ENCODE measurements at regions not wholly inside any gene's neighbourhood (a gene's known extent, or its start where the extent isn't known, plus 50 kb on each side); places are given as distances from the start of the nearest gene placed in this dataset.
"Not testable (repeated sequence)": the region's sequence is repeated elsewhere in the genome, so short reads cannot be mapped to it uniquely, and the experiment has no call there.

DNA sequence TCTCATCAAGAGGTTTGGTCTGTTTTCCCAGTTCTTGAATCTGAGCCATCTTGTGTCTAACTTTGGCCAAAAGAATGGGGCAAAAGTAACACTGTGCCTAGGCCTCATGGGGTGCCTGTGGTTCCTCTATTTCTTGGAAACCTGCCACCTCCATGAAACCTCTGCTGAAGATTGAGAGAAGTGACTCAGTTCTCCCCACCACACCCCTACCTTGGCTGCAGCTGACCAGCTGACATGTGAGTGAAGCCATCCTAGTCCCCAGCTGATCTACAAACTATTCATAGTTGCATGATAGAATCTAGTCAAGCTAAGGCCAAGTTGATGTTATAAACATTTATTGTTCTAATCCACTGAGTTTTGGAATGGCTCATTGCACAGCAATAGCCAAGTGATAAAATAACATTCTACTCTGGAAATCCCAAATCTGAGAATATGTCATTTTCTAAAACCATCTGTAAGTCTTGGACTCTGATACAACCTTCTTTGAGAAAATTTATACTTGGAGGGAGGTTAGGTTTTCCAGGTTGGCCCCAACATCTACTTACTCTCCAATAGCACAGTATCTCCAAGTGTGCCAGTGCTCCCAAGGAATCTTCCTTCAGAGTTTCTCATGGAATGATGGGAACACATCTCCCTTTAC is 107.0 kb upstream of the SMLR1 start:
- DNase-seq = no peak

DNA sequence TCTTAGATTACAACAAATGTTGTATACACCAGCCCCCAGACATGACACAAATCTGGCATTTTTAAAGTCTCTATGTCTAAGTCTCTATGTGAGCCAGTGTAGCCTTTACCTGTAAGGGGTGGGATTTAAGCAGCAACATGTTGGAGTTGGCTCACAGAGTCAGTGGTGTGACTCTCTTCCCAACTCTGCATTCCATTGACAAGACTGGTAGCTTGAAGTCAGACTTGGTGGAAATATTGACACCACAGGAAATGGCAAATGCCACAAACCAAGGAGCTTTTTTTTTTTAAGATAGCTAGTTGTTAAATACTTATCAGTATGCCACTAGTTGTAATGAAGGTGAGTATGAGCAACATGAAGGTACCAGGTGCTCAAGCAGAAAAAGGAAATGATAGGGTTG is 103.1 kb upstream of the SMLR1 start:
- peak; percentile 4 for DNase-seq

DNA sequence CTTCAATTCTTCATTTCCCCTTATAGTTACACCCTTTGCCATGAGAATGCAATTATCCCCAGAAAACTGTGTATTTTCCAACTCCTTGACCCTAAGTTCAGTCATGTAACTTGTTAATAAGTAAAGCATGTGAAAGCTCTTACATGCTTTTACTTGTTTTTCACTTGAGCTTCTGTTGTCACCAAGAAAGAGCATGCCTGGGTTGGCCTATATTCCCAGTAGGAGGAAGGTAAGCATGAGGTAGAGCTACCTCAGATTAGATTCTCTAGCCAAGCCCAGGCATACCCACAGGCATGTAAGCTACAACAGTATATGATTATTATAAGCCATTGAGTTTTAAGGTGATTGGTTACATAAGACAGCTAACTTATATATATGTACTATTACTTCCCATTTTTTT is 101.7 kb upstream of the SMLR1 start:
- no peak for DNase-seq

DNA sequence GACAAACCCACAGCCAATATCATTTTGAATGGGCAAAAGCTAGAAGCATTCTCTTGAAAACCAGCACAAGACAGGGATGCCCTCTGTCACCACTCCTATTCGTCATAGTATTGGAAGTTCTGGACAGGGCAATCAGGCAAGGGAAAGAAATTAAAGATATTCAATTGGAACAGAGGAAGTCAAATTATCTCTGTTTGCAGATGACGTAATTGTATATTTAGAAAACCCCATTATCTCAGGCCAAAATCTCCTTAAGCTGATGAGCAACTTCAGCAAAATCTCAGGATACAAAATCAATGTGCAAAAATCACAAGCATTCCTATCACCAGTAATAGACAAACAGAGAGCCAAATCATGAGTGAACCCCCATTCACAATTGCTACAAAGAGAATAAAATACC is 99.1 kb upstream of the SMLR1 start:
- not testable (repeated sequence) for DNase-seq

DNA sequence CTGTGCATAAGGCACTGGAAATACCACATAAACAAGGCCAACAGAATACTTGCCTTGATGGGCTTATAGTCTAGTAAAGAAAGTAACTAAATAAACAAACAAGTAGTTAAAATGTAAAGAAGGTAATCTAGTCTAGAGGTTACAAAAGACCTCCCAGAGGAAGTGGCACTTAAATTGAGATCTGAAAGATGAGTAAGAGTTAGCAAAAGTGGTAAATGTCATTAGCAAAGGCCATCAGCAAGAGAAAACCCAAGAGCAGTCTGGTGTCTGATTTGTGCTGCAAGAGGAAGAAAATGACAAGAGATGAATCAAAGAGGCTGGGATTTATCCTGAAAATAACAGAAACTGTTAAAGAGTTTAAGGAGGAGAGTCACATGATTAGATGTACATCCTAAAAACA is 96.6 kb upstream of the SMLR1 start:
- DNase-seq = no peak

DNA sequence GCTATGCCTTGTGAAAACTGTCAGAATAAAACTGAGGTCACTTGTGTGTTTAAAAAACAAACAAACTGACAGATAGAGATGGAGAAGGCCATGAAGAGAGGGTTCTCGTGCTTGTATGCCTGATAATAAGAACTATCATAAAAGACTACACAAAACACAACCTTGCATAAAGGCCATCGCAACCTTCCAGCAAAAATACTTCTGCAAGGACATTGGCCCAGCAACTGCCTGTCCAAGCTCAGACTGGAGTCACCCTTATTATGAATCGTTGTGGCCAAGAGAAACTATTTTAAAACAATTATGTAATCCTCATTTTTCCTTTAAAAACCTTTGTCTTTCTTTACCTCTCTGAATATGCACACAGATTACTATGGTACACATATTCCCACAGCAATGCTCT is 93.0 kb upstream of the SMLR1 start:
- DNase-seq = no peak

DNA sequence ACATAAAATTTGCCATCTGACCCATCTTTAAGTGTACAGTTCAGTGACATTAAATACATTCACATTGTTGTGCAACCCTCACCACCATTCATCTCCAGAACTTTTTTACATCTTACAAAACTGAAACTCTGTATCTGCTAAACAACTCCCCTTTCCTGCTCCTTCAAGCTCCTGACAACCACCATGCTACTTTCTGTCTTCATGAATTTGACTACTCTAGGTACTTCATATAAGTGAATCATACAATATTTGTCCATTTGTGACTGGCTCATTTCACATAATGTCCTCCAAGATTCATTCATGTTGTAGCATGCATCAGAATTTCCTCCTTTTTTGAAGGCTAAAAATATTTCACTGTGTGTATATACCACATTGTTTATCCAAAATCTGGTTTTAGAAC is 86.9 kb upstream of the SMLR1 start:
- DNase-seq = no peak

DNA sequence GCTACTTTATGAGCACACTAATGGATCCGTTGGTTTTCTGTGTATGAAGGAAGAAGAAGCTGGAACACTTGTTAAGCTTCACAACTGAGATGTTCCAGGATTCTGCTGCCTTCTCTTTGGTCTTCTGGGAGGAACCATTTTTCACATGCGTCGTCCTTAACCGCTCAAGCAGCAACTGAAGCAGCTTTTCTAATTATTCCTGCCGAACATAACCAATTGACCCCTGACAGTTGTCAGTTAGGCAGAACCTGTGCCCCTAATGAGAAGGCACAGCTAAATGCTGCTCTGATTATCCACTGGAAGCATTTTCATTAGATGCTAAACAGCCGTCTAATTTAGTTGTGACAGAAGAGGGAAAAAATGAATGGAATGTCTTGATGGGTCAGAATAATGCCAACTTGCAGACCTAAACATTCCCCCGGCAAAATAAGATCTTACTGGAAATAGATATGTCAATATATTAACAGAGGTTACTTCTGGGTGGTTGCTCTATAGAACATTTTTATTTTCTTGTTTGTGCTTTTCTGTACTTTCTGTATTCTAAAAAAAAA is 85.0 kb upstream of the SMLR1 start:
- DNase-seq = no peak

DNA sequence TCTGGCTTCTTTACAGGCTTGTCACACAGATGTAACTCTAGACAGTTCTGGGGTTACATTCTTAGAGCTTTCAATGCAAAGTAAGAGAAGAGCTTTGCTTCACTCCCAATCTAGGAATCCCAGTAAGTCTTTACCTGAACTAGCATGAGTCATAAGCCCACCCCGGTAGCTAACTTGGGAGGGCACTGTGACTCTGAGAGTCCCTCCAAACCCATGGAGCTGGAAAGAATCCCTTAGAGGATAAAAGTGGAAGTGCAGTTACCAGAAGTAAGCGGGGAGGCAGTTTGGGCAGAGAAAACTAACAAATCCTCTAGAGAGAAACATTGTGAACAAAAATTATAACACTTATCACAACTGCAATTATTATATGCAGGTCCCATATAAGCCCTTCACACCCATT is 84.0 kb upstream of the SMLR1 start:
- DNase-seq = no peak

DNA sequence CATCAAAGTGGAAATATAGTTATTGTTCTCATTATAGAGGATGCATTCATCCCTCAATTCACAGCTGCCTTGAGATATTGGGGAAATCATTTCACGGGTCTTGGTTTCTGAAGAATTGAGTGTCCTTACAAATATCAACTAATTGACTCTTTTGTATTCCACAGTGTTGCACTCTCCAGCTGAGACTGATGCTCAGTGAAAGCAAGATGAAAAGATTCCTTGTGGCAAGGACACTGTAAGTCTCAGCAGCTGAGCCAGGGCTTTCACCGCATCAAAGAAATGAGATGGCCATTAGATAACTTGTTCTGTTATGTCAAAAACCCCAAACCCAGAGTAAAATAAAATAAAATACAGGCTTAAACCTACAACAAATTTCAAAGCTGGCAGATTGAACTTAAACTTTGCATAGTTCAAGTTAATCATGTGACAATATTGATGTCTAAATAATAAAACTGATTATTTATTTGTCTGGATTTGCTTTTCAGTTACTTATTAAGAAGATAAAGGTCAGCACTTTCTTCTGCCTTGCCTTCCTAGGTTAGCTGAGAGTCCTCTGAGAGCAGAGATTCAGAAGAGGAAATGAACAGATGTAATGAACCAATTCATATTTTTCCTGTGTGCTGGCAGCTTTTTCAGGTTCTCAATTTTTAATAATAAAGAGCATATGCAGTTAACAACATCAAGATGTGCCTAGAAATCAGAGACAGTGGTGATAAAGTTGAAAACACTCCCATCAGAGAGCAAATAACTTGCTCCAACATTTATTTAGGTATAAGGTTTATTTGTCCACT is 82.4 kb upstream of the SMLR1 start:
- no peak for DNase-seq

DNA sequence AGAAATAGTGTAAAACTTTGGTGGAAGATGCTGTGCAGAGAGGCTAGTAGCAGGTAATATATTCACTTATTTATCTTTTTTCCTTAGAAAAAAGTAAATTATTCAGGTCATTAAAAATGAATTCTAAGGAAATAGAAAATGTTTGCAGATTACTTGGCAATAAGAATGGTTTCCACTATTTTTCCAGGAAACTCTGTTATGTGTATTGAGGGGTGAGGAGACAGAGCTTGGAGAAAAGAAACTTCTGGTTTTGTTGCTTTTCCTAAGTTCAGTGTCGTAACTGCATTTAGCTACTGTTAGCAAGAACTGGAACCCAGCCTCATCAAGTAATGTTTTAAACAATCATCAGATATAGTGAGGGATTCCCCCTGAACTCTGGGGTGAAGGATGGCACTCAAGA is 79.2 kb upstream of the SMLR1 start:
- no peak for DNase-seq

DNA sequence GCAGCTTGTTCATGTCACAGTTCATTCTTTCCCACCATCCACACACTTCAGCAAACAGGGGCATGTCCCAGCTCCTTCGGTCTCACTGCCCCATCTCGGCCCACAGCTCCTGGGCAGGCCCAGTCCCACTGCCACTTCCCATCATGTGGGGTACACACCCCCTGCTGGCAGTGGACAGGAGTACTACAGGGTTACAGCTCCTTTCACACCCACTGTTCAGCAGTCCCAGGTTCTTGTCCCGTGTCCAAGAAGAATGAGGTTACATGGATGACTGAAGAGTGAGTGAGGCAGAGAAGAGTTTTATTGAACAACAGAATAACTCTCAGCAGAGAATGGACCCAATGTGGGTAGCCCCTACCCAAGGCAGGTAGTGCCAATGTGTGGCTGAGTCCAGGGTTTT is 77.8 kb upstream of the SMLR1 start:
- DNase-seq = no peak

DNA sequence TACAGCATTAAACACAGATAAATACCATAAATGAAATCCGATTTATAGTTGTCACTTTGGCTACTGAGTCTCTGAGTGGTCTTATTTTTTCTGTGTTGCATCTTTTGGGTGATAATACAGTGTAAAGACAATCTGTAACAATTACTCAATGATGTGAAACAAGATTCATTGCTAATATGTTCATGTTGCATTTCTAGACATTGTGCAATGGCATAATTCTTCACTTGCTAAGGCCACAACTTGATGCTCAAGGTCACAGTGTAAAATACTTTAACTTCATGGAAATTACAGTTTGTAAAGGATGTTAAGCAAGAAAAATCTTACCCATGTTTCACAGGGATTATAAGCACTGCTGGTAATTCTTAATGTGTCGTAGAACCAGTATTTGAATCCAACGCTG is 74.9 kb upstream of the SMLR1 start:
- no peak for DNase-seq

DNA sequence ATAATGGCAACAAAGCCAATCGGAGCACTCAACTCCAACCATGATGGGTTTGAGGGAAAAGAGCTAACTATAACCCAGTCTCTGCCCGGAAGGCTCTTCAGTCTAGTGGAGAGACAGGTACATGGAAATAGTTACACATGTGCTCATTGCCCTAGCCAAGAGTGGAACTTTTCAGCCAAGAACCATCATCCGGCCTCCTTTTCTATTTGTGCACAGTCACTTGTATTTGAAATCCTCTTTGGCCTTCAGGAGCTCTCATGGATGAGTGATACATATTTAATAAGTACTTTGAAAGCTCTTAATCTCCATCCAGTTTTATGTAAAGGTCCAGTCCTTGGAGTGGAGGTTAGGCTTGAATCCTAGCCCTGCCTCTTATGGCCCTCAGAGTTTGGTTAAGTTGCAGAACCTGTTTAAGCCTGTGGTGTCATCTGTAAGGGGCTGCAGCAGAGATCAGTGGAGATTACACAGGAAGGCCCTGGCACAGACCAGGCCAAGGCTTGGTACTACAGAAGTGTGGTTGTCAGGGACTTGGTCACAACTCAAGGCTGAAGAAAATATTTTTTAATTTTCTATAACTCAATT is 72.3 kb upstream of the SMLR1 start:
- no peak for DNase-seq

DNA sequence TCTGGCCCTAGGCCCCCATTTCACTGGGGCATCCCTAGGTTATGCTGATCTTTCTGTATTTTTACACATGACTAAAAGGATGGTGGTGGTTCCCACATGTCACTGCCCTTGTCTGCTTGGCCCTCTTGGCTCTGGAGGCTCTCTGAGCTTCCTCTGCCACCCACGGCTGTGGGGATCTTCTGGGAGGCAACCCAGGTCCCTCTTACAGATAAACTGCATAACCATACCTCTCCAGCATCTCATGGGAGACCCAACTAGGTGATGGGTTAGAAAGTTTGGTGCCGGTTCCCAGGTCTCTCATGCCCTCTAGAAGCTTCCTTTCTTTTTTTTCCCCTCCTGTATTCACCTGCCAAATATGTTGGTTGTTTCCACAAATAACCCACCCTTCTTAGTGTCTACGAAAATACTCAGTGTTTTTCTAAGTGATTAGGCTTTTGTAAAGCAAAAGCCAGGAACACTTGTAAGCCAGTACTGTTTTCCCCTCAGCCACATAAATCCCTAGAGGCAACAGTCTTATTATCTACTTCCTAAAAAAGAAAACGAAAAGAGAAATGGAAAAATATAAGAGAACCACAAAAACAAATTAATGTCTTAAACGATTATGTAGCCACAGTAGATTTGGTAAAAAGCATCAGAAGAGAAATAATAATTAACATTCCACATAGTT is 71.7 kb upstream of the SMLR1 start:
- DNase-seq = no peak

DNA sequence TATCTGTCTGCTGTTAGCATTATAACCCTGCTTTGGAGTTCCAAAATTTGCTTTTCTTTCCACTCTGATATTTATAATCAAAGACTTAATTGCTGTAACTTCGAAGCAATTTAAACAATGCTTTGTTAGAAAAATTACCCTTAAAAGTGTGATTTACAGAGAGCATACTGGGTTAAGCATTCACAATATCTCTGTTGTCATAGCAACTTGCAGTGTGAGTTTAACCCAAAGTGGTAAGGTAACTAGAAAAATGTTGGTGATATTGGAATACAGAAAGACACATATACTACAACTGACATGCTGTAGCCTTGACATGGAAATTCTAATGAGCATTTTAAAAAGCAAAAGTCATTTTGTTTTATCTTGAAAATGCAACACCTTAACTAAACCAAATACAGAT is 70.4 kb upstream of the SMLR1 start:
- no peak for DNase-seq

DNA sequence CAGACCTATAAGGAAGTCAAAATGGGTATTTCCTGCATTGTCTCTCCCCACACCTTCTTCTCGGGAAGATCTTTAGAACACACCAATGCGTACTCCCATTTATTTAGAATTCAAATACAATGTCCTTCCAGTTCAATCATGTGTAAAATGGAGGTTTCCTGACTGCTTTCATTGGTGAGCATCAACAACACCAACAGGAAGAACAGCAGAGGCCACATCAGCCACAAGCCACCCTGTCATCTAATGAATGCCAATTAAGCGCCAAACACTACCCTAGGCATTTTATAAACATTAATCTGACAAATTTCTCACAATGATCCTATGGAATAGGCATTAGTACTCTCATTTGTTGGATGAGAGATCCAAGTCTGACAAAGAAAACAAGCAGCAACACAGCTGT is 68.4 kb upstream of the SMLR1 start:
- peak; percentile 16 for DNase-seq

DNA sequence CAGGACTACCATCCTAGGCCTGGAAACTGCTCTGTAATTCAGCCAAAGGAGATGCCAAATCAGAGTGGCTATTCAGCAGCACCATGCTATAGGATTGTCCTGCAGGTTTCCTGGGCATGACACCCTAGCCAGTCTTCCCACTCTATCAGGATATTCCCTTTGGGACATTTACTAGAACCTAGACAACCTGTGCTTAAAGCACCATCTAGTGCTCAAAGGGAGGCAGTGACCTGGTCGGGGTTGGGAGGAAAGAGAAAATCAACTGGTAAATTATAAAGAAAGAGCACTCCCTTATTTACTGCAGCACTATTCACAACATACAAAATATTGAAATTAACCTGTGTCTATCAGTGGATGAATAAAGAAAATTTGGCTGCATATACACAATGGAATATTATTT is 67.2 kb upstream of the SMLR1 start:
- no peak for DNase-seq

DNA sequence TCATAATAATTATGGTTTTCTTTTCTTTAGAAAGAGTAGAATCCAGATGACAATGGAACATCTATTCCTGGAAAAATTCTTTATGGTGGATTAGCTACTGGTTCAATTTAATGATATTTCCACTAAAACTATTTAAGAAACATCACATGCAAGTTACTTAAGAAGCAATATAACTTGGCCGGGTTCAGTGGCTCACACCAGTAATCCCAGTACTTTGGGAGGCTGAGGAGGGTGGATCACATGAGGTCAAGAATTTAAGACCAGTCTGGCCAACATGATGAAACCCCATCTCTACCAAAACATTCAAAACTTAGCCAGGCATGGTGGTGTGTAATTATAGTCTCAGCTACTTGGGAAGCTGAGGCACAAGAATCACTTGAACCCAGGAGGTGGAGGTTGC is 65.9 kb upstream of the SMLR1 start:
- DNase-seq = no peak

DNA sequence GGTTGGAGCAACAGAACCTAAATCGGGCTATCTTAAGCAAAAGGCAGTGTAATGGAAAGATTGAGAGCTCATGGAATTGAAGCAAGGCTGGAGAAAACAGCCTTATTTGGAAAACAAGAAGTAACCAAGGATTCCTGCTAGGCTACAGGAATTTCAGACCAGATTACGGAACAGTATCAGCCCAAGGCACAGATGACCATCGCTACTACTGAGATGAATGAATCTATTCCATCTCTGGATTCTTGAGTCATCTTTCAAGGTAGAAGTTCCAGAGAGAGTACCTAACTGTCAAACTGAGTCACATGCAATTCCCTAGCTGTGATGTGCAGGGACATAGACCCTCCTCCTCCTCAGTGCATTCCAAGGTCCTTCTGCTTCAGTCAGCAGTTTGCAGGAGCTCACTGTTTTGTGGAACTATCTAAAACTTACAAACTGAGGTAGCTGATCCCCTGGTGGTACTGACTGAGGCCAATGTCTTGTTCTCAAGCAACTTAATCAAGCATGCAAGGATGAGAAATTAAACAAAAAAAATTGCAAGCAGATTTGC is 62.0 kb upstream of the SMLR1 start:
- DNase-seq = no peak

DNA sequence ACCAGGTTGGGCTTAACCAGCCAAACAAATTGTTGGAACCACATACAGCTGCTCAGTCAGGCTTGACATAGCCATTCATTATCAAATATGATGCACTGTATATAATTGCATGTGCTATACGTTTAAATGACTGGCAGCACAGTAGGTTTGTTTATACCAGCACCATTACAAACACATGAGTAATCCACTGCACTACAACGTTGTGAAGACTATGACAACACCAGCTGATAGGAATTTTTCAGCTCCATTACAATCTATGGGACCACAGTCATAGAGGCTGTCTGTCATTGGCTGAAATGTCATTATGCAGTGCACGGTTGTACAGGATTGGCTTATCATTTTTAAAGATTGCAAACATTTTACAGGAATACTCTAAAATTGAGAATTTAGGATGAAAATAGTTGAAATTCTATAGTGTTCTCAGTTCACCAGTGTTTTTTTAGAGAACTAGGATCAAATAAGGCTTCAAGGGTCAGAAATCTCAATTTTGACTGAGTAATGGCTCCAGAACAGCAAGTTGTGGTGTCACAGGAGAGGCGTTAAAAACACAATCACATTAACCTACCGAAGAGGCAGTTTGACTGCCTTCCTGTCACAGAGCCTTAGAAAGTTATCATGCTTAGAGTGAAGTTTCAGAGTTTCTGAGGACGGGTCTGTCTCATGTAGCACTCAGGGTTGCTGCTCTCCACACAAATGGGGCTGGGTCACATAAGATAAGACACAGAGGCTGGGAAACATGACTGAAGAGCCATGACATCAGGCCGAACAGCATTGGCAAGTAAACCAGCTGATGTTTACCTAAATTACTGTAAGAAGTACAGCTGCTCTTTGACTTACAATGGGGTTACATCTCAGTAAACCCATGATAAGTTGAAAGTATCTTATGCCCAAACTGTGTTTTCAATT is 60.7 kb upstream of the SMLR1 start:
- DNase-seq = no peak

DNA sequence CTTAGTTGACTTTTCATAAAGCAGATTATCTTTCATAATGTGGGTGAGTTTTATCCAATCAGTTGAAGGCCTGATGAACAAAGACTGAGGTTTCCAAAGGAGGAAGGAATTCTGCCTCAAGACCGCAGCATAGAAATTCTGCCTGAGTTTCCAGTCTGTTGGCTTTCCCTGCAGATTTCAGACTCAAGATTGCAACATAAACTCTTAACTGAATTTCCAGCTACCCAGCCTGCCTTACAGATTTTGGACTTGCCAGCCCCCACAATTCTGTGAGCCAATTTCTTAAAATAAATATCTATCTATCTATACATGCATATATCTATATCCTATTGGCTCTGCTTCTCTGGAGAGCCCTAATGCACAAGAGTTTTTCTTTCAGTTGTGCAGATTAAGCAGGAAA is 57.3 kb upstream of the SMLR1 start:
- no peak for DNase-seq

Measured in CD4-positive, alpha-beta T cell treated with Interleukin-4 for 4 hours (primary cell).